GM19372 (cell line): ENCODE measurements at regions not wholly inside any gene's neighbourhood (a gene's known extent, or its start where the extent isn't known, plus 50 kb on each side); places are given as distances from the start of the nearest gene placed in this dataset.
"Not testable (repeated sequence)": the region's sequence is repeated elsewhere in the genome, so short reads cannot be mapped to it uniquely, and the experiment has no call there.

Source experiments
- ATAC-seq: cut with Tn5 transposase; IDR thresholded peaks from one replicate; pipeline ENCODE4 v1.9.1; 2021; ENCODE audit warnings: mild to moderate bottlenecking, low read depth, moderate library complexity; ENCODE audit not compliant: unreplicated experiment

GRCh38 chr6:169022079-169022478 lies 231.6 kb downstream of the THBS2 start:
- ATAC-seq = no peak

- no peak for ATAC-seq
Observed at GRCh38 chr6:169020821-169021220, 232.8 kb downstream of the THBS2 start.

GRCh38 chr6:169019727-169020491 lies 233.7 kb downstream of the THBS2 start:
- no peak for ATAC-seq

GRCh38 chr6:169019111-169019510 lies 234.5 kb downstream of the THBS2 start:
- ATAC-seq = no peak

- no peak for ATAC-seq
Observed at GRCh38 chr6:169016758-169017157, 236.9 kb downstream of the THBS2 start.

- ATAC-seq = no peak
Observed at GRCh38 chr6:169014211-169015197, 239.1 kb downstream of the THBS2 start.

GRCh38 chr6:169009628-169010027 lies 244.0 kb downstream of the THBS2 start:
- ATAC-seq = no peak

- ATAC-seq = no peak
Observed at GRCh38 chr6:169008641-169009257, 244.9 kb downstream of the THBS2 start.

GRCh38 chr6:169005166-169005565 lies 248.5 kb downstream of the THBS2 start:
- no peak for ATAC-seq

GRCh38 chr6:169000022-169000421 lies 253.6 kb downstream of the THBS2 start:
- ATAC-seq = no peak

- ATAC-seq = no peak
Observed at GRCh38 chr6:168999392-168999791, 254.3 kb downstream of the THBS2 start.

- no peak for ATAC-seq
Observed at GRCh38 chr6:168996356-168996625, 257.4 kb downstream of the THBS2 start.

GRCh38 chr6:168995526-168996355 lies 257.9 kb downstream of the THBS2 start:
- no peak for ATAC-seq

- no peak for ATAC-seq
Observed at GRCh38 chr6:168994956-168995355, 258.7 kb downstream of the THBS2 start.

GRCh38 chr6:168992446-168993144 lies 261.1 kb downstream of the THBS2 start:
- ATAC-seq = no peak

- ATAC-seq = not testable (repeated sequence)
Observed at GRCh38 chr6:168991695-168992094, 262.0 kb downstream of the THBS2 start.

- no peak for ATAC-seq
Observed at GRCh38 chr6:168990019-168990751, 263.5 kb downstream of the THBS2 start.

GRCh38 chr6:168989421-168989820 lies 264.2 kb downstream of the THBS2 start:
- ATAC-seq = no peak

GRCh38 chr6:168988801-168989200 lies 264.8 kb downstream of the THBS2 start:
- ATAC-seq = no peak
